AG10803 (cell line): ENCODE measurements at regions not wholly inside any gene's neighbourhood (a gene's known extent, or its start where the extent isn't known, plus 50 kb on each side); places are given as distances from the start of the nearest gene placed in this dataset.
"Not testable (repeated sequence)": the region's sequence is repeated elsewhere in the genome, so short reads cannot be mapped to it uniquely, and the experiment has no call there.

ENCODE experiments used
- DNase-seq: peaks from one replicate; pipeline ENCODE4 v3.0.0; 2010; ENCODE audit warnings: low read depth
- H3K4me3 ChIP-seq: 2 replicates; pipeline ENCODE4 v1.5.1; 2011; ENCODE audit warnings: mild to moderate bottlenecking, low read length, control low read depth
- CTCF ChIP-seq: conservative IDR thresholded peaks from 2 replicates; pipeline ENCODE4 v1.5.1; 2011; ENCODE audit warnings: mild to moderate bottlenecking, low read length, control low read depth, inconsistent platforms

- no peak for DNase-seq
- no peak for TF ChIP-seq CTCF
- no peak overlapping the region for H3K4me3 ChIP-seq
These were observed 124.5 kb upstream of the SLC13A1 start for GRCh38 chr7:123324283-123324682.

GRCh38 chr7:123323689-123324088 is 123.9 kb upstream of the SLC13A1 start:
- no peak for TF ChIP-seq CTCF

GRCh38 chr7:123321578-123321977 is 121.8 kb upstream of the SLC13A1 start:
- not testable (repeated sequence) for DNase-seq, H3K4me3 ChIP-seq

More at GRCh38 chr7:123323689-123324088, 123.9 kb upstream of the SLC13A1 start:
- H3K4me3 ChIP-seq = no peak overlapping the region
- no peak for DNase-seq

- no peak for TF ChIP-seq CTCF
- no peak for DNase-seq
- no peak overlapping the region for H3K4me3 ChIP-seq
These were observed 120.1 kb upstream of the SLC13A1 start for GRCh38 chr7:123319911-123320310.

- DNase-seq = no peak
- H3K4me3 ChIP-seq = no peak overlapping the region
- TF ChIP-seq CTCF = no peak
These were observed 115.1 kb upstream of the SLC13A1 start for GRCh38 chr7:123314886-123315285.

- no peak for DNase-seq
- H3K4me3 ChIP-seq = no peak overlapping the region
- no peak for TF ChIP-seq CTCF
These were observed 108.6 kb upstream of the SLC13A1 start for GRCh38 chr7:123308254-123308951.

GRCh38 chr7:123305840-123306375 is 106.1 kb upstream of the SLC13A1 start:
- TF ChIP-seq CTCF = no peak
- no peak for DNase-seq
- no peak overlapping the region for H3K4me3 ChIP-seq
